Endodermal cell (in vitro differentiated cells): ENCODE measurements at regions not wholly inside any gene's neighbourhood (a gene's known extent, or its start where the extent isn't known, plus 50 kb on each side); places are given as distances from the start of the nearest gene placed in this dataset.

Source experiments
- DNase-seq: peaks from one replicate; pipeline ENCODE4 v3.0.0-alpha.2; 2017
- H3K27ac ChIP-seq: 2 replicates; pipeline ENCODE4 v1.5.1; 2013; ENCODE audit warnings: mild to moderate bottlenecking, low read depth, low read length, moderate library complexity
- H3K27me3 ChIP-seq: 2 replicates; pipeline ENCODE4 v1.6.1; 2013; ENCODE audit warnings: mild to moderate bottlenecking, low read length, moderate library complexity; ENCODE audit not compliant: insufficient read depth, control insufficient read depth, poor library complexity, severe bottlenecking
- H3K36me3 ChIP-seq: 2 replicates; pipeline ENCODE4 v1.7.0; 2013; ENCODE audit warnings: mild to moderate bottlenecking, low read length, moderate library complexity; ENCODE audit not compliant: control insufficient read depth, insufficient read depth
- H3K4me1 ChIP-seq: one replicate; pipeline ENCODE4 v1.7.0; 2013; ENCODE audit warnings: low read length; ENCODE audit not compliant: control insufficient read depth, insufficient read depth
- H3K4me3 ChIP-seq: 2 replicates; pipeline ENCODE4 v1.5.1; 2013; ENCODE audit warnings: mild to moderate bottlenecking, low read length, moderate library complexity
- H3K9ac ChIP-seq: 2 replicates; pipeline ENCODE4 v1.6.1; 2013; ENCODE audit warnings: mild to moderate bottlenecking, low read length, moderate library complexity; ENCODE audit not compliant: poor library complexity, severe bottlenecking; ENCODE audit errors: extremely low read depth
- H3K9me3 ChIP-seq: 2 replicates; pipeline ENCODE4 v1.6.1; 2013; ENCODE audit warnings: mild to moderate bottlenecking, low read length, moderate library complexity; ENCODE audit not compliant: control insufficient read depth
- H3K27ac Mint-ChIP-seq: 2 replicates; pipeline ENCODE4 v1.8.0; 2020; ENCODE audit warnings: mixed read lengths
- H3K27me3 Mint-ChIP-seq: 2 replicates; pipeline ENCODE4 v1.8.0; 2021; ENCODE audit warnings: mild to moderate bottlenecking, mixed read lengths; ENCODE audit not compliant: insufficient read depth
- H3K36me3 Mint-ChIP-seq: 2 replicates; pipeline ENCODE4 v1.8.0; 2020; ENCODE audit warnings: low read depth, mixed read lengths
- H3K4me1 Mint-ChIP-seq: 2 replicates; pipeline ENCODE4 v1.8.0; 2020; ENCODE audit warnings: mixed read lengths
- H3K4me3 Mint-ChIP-seq: 2 replicates; pipeline ENCODE4 v1.8.0; 2020; ENCODE audit warnings: mild to moderate bottlenecking, moderate library complexity, mixed read lengths
- H3K9me3 Mint-ChIP-seq: 2 replicates; pipeline ENCODE4 v1.8.0; 2020; ENCODE audit warnings: mild to moderate bottlenecking, mixed read lengths
- WGBS, 2 experiments: methylation state at CpG; one replicate each; pipeline versions ENCODE4 v1.1.5 to v1.1.7; 2013; ENCODE audit warnings: missing lambda C conversion rate in 2 of 2, mixed read lengths in 1 of 2; ENCODE audit not compliant: insufficient coverage in 1 of 2, insufficient read length in 1 of 2; 5-methylcytosine and 5-hydroxymethylcytosine counted together
- TF ChIP-seq, protein P1 (sequence below): fragments of 200-600 bp; sonication (generic); conservative IDR thresholded peaks from 2 replicates; pipeline ENCODE4 v1.5.0; 2021; ENCODE audit warnings: antibody characterized with exemption, mild to moderate bottlenecking

DNA sequence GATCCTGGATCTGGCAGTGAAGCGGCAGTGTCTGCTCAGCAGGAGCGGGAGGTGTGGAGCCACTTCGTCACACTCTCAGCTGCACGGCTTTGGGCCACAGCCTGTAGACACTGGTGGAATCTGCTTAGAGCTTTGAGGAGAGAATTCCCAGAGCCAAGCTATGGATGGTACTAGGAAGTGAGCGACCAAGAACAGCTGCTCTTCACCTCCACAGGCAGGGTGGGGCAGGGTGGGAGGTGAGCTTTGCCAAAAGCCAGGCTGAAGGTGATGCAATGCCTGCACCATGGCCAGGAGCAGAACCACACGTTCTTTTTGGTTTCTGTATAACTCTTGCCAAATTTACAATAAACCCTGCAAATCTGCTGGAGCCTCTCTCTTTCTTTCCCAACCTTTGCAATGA is 226.1 kb downstream of the ANKRD30B start:
- WGBS, 2 experiments: 72 to 88% methylated on average over 4 to 6 of the region's 6 CpGs
- peaks cover 92% of the 10 kb centered on the region for H3K9me3 Mint-ChIP-seq
- H3K9me3 ChIP-seq: peaks cover 45% of the 10 kb centered on the region
- no peak overlapping the region for H3K27ac ChIP-seq
- H3K27me3 Mint-ChIP-seq: no peaks in the 10 kb centered on the region
- no peaks in the 10 kb centered on the region for H3K36me3 Mint-ChIP-seq
- no peak overlapping the region for H3K4me3 Mint-ChIP-seq
- TF ChIP-seq, protein P1, sequence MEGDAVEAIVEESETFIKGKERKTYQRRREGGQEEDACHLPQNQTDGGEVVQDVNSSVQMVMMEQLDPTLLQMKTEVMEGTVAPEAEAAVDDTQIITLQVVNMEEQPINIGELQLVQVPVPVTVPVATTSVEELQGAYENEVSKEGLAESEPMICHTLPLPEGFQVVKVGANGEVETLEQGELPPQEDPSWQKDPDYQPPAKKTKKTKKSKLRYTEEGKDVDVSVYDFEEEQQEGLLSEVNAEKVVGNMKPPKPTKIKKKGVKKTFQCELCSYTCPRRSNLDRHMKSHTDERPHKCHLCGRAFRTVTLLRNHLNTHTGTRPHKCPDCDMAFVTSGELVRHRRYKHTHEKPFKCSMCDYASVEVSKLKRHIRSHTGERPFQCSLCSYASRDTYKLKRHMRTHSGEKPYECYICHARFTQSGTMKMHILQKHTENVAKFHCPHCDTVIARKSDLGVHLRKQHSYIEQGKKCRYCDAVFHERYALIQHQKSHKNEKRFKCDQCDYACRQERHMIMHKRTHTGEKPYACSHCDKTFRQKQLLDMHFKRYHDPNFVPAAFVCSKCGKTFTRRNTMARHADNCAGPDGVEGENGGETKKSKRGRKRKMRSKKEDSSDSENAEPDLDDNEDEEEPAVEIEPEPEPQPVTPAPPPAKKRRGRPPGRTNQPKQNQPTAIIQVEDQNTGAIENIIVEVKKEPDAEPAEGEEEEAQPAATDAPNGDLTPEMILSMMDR: no peak
- H3K27me3 ChIP-seq: no peaks in the 10 kb centered on the region
- no peak overlapping the region for H3K4me3 ChIP-seq
- no peaks in the 10 kb centered on the region for H3K36me3 ChIP-seq
- H3K4me1 ChIP-seq: no peaks in the 10 kb centered on the region
- H3K9ac ChIP-seq: no peak overlapping the region
- no peaks in the 10 kb centered on the region for H3K4me1 Mint-ChIP-seq
- H3K27ac Mint-ChIP-seq: no peak overlapping the region
- no peak for DNase-seq

DNA sequence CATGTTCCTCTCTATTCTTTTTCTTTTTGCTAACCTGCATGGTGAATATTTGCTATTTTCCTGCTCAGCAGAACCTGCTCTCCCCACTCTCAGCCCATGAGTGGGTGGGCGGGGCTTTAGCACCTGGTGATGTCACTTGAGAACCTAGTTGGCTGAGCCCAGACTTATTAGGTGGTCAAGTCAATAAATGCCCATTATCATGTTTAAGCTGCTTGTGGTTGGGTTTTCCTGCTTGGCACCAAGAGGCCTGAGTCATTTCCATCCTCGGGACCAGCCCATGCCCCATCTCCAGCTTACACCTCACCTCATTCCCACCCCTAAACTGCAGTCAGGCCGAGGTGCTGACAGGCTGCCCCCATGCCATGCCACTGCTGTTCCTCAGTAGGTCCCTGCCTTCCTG is 226.6 kb downstream of the ANKRD30B start:
- no peaks in the 10 kb centered on the region for H3K27me3 ChIP-seq
- WGBS, 2 experiments: 50 to 78% methylated on average over 1 to 3 of the region's 3 CpGs
- Mint-ChIP-seq H3K4me3 (no peak overlapping the region), H3K9me3 (peaks cover 90% of the 10 kb centered on the region), H3K27me3 (no peaks in the 10 kb centered on the region), H3K27ac (no peak overlapping the region), H3K4me1 (no peaks in the 10 kb centered on the region), H3K36me3 (no peaks in the 10 kb centered on the region)
- H3K9ac ChIP-seq: no peak overlapping the region
- H3K27ac ChIP-seq: no peak overlapping the region
- H3K4me3 ChIP-seq: no peak overlapping the region
- TF ChIP-seq, protein P1: no peak
- no peaks in the 10 kb centered on the region for H3K4me1 ChIP-seq
- no peaks in the 10 kb centered on the region for H3K36me3 ChIP-seq
- DNase-seq: no peak
- H3K9me3 ChIP-seq: peaks cover 42% of the 10 kb centered on the region

DNA sequence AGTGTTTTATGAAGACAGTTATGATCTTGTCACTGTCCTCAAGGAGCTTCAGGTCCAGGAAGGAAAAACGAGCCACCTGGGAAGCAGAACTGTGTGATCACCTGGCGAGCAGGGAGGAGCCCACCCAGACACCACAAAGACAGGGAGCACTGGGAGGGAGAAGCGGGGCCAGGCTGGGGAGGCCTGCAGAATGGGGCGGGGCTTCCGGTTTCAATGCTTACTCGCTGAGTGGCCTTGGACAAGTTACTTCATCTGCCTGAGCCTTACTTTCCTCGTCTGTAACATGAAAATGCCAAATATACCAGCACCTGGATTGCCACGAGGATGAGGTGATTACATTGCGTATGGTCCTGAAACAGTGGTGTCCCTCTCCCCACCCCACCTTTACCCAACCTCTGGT is 227.5 kb downstream of the ANKRD30B start:
- Histone ChIP-seq H3K27me3 (no peaks in the 10 kb centered on the region), H3K9ac (no peak overlapping the region), H3K36me3 (no peaks in the 10 kb centered on the region), H3K4me1 (no peaks in the 10 kb centered on the region), H3K9me3 (peaks cover 40% of the 10 kb centered on the region), H3K4me3 (no peak overlapping the region), H3K27ac (no peak overlapping the region)
- Mint-ChIP-seq H3K9me3 (peaks cover 90% of the 10 kb centered on the region), H3K4me1 (no peaks in the 10 kb centered on the region), H3K27me3 (no peaks in the 10 kb centered on the region), H3K4me3 (no peak overlapping the region), H3K36me3 (no peaks in the 10 kb centered on the region), H3K27ac (no peak overlapping the region)
- DNase-seq: no peak
- TF ChIP-seq, protein P1: no peak
- WGBS, 2 experiments: 70 to 71% methylated on average over 6 to 9 of the region's 9 CpGs
